CD4-positive, alpha-beta T cell treated with Interleukin-6 at 100 ng/mL for 8 hours (primary cell): ENCODE measurements at regions not wholly inside any gene's neighbourhood (a gene's known extent, or its start where the extent isn't known, plus 50 kb on each side); places are given as distances from the start of the nearest gene placed in this dataset.
"Not testable (repeated sequence)": the region's sequence is repeated elsewhere in the genome, so short reads cannot be mapped to it uniquely, and the experiment has no call there.

Experiments
- DNase-seq: peaks from one replicate; pipeline ENCODE4 v3.0.0-alpha.2; 2020; ENCODE audit warnings: mixed read lengths, low spot score

- no peak for DNase-seq
Measured at GRCh38 chr7:82566752-82567151, 123.2 kb upstream of the CACNA2D1 start.

GRCh38 chr7:82562716-82563404 is 119.3 kb upstream of the CACNA2D1 start:
- no peak for DNase-seq

GRCh38 chr7:82559193-82559805 is 115.7 kb upstream of the CACNA2D1 start:
- no peak for DNase-seq

GRCh38 chr7:82549616-82550285 is 106.2 kb upstream of the CACNA2D1 start:
- no peak for DNase-seq

GRCh38 chr7:82548141-82548688 is 104.6 kb upstream of the CACNA2D1 start:
- no peak for DNase-seq

- no peak for DNase-seq
Measured at GRCh38 chr7:82542665-82543064, 99.1 kb upstream of the CACNA2D1 start.

GRCh38 chr7:82539969-82540368 is 96.4 kb upstream of the CACNA2D1 start:
- no peak for DNase-seq

GRCh38 chr7:82534684-82535083 is 91.1 kb upstream of the CACNA2D1 start:
- no peak for DNase-seq

- no peak for DNase-seq
Measured at GRCh38 chr7:82530361-82530760, 86.8 kb upstream of the CACNA2D1 start.

GRCh38 chr7:82528577-82529310 is 85.2 kb upstream of the CACNA2D1 start:
- DNase-seq: no peak

GRCh38 chr7:82527851-82528250 is 84.3 kb upstream of the CACNA2D1 start:
- no peak for DNase-seq

- DNase-seq: no peak
Measured at GRCh38 chr7:82521906-82522445, 78.4 kb upstream of the CACNA2D1 start.

GRCh38 chr7:82517050-82517449 is 73.5 kb upstream of the CACNA2D1 start:
- no peak for DNase-seq

- no peak for DNase-seq
Measured at GRCh38 chr7:82511542-82511941, 68.0 kb upstream of the CACNA2D1 start.

- DNase-seq: no peak
Measured at GRCh38 chr7:82507976-82508677, 64.5 kb upstream of the CACNA2D1 start.

- DNase-seq: no peak
Measured at GRCh38 chr7:82507365-82507975, 63.9 kb upstream of the CACNA2D1 start.

GRCh38 chr7:82506702-82507101 is 63.1 kb upstream of the CACNA2D1 start:
- no peak for DNase-seq

GRCh38 chr7:82506208-82506607 is 62.6 kb upstream of the CACNA2D1 start:
- DNase-seq: no peak

GRCh38 chr7:82501346-82501745 is 57.8 kb upstream of the CACNA2D1 start:
- no peak for DNase-seq

- not testable (repeated sequence) for DNase-seq
Measured at GRCh38 chr7:82499546-82499945, 56.0 kb upstream of the CACNA2D1 start.

GRCh38 chr7:82494420-82494819 is 50.8 kb upstream of the CACNA2D1 start:
- DNase-seq: no peak
